Activated CD8-positive, alpha-beta memory T cell treated with anti-CD3 and anti-CD28 coated beads, Interleukin-2, amount 10 ng/mL, durations not matched to agents 7 days and 5 days (primary cell): ENCODE measurements at regions not wholly inside any gene's neighbourhood (a gene's known extent, or its start where the extent isn't known, plus 50 kb on each side); places are given as distances from the start of the nearest gene placed in this dataset.

Source experiments
- ATAC-seq: fragments of 150-1000 bp; cut with Tn5 transposase; one replicate; pipeline ENCODE4 v1.10.0; 2021; ENCODE audit warnings: moderate library complexity
- CTCF ChIA-PET: fragments of 350-600 bp; sonication (Branson Sonifier 250); formaldehyde crosslinking; loops from one replicate; lab custom pipeline; 2021; ENCODE audit warnings: antibody characterized with exemption; lab: Charles Lee
- DNase-seq: peaks from one replicate; pipeline ENCODE4 v3.0.0-alpha.2; 2020
- H3K27ac Mint-ChIP-seq: one replicate; pipeline ENCODE4 v1.8.0; 2021; ENCODE audit warnings: mild to moderate bottlenecking, mixed read lengths
- H3K27me3 Mint-ChIP-seq: one replicate; pipeline ENCODE4 v1.8.0; 2021; ENCODE audit warnings: mixed read lengths
- H3K36me3 Mint-ChIP-seq: one replicate; pipeline ENCODE4 v1.8.0; 2021; ENCODE audit warnings: mild to moderate bottlenecking, mixed read lengths
- H3K4me1 Mint-ChIP-seq: one replicate; pipeline ENCODE4 v1.8.0; 2021; ENCODE audit warnings: mixed read lengths
- H3K4me3 Mint-ChIP-seq: one replicate; pipeline ENCODE4 v1.8.0; 2021; ENCODE audit warnings: mild to moderate bottlenecking, moderate library complexity, mixed read lengths
- H3K9me3 Mint-ChIP-seq: one replicate; pipeline ENCODE4 v1.8.0; 2022; ENCODE audit warnings: low read depth, mixed read lengths

- H3K36me3 Mint-ChIP-seq = no peaks in the 10 kb centered on the region
- H3K27me3 Mint-ChIP-seq = peaks cover 58% of the 10 kb centered on the region
- peak; percentile 39 for DNase-seq
- CTCF ChIA-PET = interaction anchor here (1.1 to 14.8 kb wide), 3 partner anchors 9 to 227 kb away, joined by 4 to 376 read pairs (median 7); partner anchors contain the start of gene IL6
- no peak overlapping the region for H3K27ac Mint-ChIP-seq
- H3K9me3 Mint-ChIP-seq = no peaks in the 10 kb centered on the region
- no peak overlapping the region for H3K4me3 Mint-ChIP-seq
- H3K4me1 Mint-ChIP-seq = peaks cover 6% of the 10 kb centered on the region
- ATAC-seq = no peak
These were observed 55.5 kb upstream of the STEAP1B start for GRCh38 chr7:22555476-22555875.

GRCh38 chr7:22554184-22554583 is 54.2 kb upstream of the STEAP1B start:
- CTCF ChIA-PET = interaction anchor here (14.8 kb wide), 1 partner anchor 175 kb away, joined by 376 read pairs; the partner anchor contains the start of gene IL6
- H3K4me3 Mint-ChIP-seq = no peak overlapping the region
- DNase-seq (peak; percentile 19), ATAC-seq (no peak)
- no peak overlapping the region for H3K27ac Mint-ChIP-seq
- H3K4me1 Mint-ChIP-seq = peaks cover 16% of the 10 kb centered on the region
- no peaks in the 10 kb centered on the region for H3K9me3 Mint-ChIP-seq
- no peaks in the 10 kb centered on the region for H3K36me3 Mint-ChIP-seq
- H3K27me3 Mint-ChIP-seq = peaks cover 65% of the 10 kb centered on the region

GRCh38 chr7:22551768-22552513 is 52.0 kb upstream of the STEAP1B start:
- ATAC-seq (no peak), DNase-seq (no peak)
- no peak overlapping the region for H3K4me3 Mint-ChIP-seq
- peaks cover 77% of the 10 kb centered on the region for H3K27me3 Mint-ChIP-seq
- no peaks in the 10 kb centered on the region for H3K9me3 Mint-ChIP-seq
- H3K27ac Mint-ChIP-seq = no peak overlapping the region
- no peaks in the 10 kb centered on the region for H3K36me3 Mint-ChIP-seq
- peaks cover 16% of the 10 kb centered on the region for H3K4me1 Mint-ChIP-seq
- CTCF ChIA-PET = interaction anchor here (1.2 to 14.8 kb wide), 2 partner anchors 10 to 177 kb away, joined by 3 to 376 read pairs; partner anchors contain the start of gene IL6

GRCh38 chr7:22550514-22551030 is 50.6 kb upstream of the STEAP1B start:
- no peaks in the 10 kb centered on the region for H3K9me3 Mint-ChIP-seq
- H3K4me1 Mint-ChIP-seq = peaks cover 16% of the 10 kb centered on the region
- CTCF ChIA-PET = no interaction called here
- ATAC-seq = no peak
- H3K36me3 Mint-ChIP-seq = no peaks in the 10 kb centered on the region
- H3K4me3 Mint-ChIP-seq = no peak overlapping the region
- no peak for DNase-seq
- H3K27me3 Mint-ChIP-seq = peaks cover 82% of the 10 kb centered on the region
- H3K27ac Mint-ChIP-seq = no peak overlapping the region

GRCh38 chr7:22549667-22550513 is 49.9 kb upstream of the STEAP1B start:
- H3K4me3 Mint-ChIP-seq = peak overlapping the region; percentile 5
- peak; percentile 60 for ATAC-seq

More at GRCh38 chr7:22549667-22550513, 49.9 kb upstream of the STEAP1B start:
- H3K27me3 Mint-ChIP-seq = peaks cover 84% of the 10 kb centered on the region
- DNase-seq = no peak
- CTCF ChIA-PET = no interaction called here
- H3K9me3 Mint-ChIP-seq = no peaks in the 10 kb centered on the region
- H3K27ac Mint-ChIP-seq = no peak overlapping the region
- H3K4me1 Mint-ChIP-seq = peaks cover 12% of the 10 kb centered on the region
- H3K36me3 Mint-ChIP-seq = no peaks in the 10 kb centered on the region
